ENCODE measurements at regions not wholly inside any gene's neighbourhood (a gene's known extent, or its start where the extent isn't known, plus 50 kb on each side); places are given as distances from the start of the nearest gene placed in this dataset.
"Not testable (repeated sequence)": the region's sequence is repeated elsewhere in the genome, so short reads cannot be mapped to it uniquely, and the experiment has no call there.

GRCh38 chr18:76602191-76602590, 107.1 kb upstream of the ZNF516 start:
- DNase-seq: no peak

GRCh38 chr18:76600076-76600475, 105.0 kb upstream of the ZNF516 start:
- not testable (repeated sequence) for DNase-seq

GRCh38 chr18:76594966-76595365, 99.9 kb upstream of the ZNF516 start:
- DNase-seq: no peak

GRCh38 chr18:76593843-76594242, 98.8 kb upstream of the ZNF516 start:
- DNase-seq: no peak

- peak; percentile 57 for DNase-seq
Measured at GRCh38 chr18:76592981-76593381, 97.9 kb upstream of the ZNF516 start.

GRCh38 chr18:76592096-76592495, 97.1 kb upstream of the ZNF516 start:
- no peak for DNase-seq

GRCh38 chr18:76589866-76590265, 94.8 kb upstream of the ZNF516 start:
- no peak for DNase-seq

- no peak for DNase-seq
Measured at GRCh38 chr18:76589316-76589715, 94.3 kb upstream of the ZNF516 start.

- DNase-seq: no peak
Measured at GRCh38 chr18:76588601-76589226, 93.7 kb upstream of the ZNF516 start.

GRCh38 chr18:76587879-76588271, 92.8 kb upstream of the ZNF516 start:
- DNase-seq: no peak

- no peak for DNase-seq
Measured at GRCh38 chr18:76587147-76587878, 92.3 kb upstream of the ZNF516 start.

- no peak for DNase-seq
Measured at GRCh38 chr18:76584414-76585310, 89.6 kb upstream of the ZNF516 start.

GRCh38 chr18:76581261-76581660, 86.2 kb upstream of the ZNF516 start:
- DNase-seq: no peak

GRCh38 chr18:76580288-76580962, 85.4 kb upstream of the ZNF516 start:
- no peak for DNase-seq

GRCh38 chr18:76579301-76579695, 84.3 kb upstream of the ZNF516 start:
- no peak for DNase-seq

- no peak for DNase-seq
Measured at GRCh38 chr18:76578571-76579300, 83.7 kb upstream of the ZNF516 start.

- DNase-seq: no peak
Measured at GRCh38 chr18:76573325-76574025, 78.4 kb upstream of the ZNF516 start.

- DNase-seq: peak; percentile 44
Measured at GRCh38 chr18:76572518-76573247, 77.6 kb upstream of the ZNF516 start.

- DNase-seq: no peak
Measured at GRCh38 chr18:76571689-76572088, 76.6 kb upstream of the ZNF516 start.

- no peak for DNase-seq
Measured at GRCh38 chr18:76570856-76571255, 75.8 kb upstream of the ZNF516 start.
